ENCODE measurements at regions not wholly inside any gene's neighbourhood (a gene's known extent, or its start where the extent isn't known, plus 50 kb on each side); places are given as distances from the start of the nearest gene placed in this dataset.

- H3K27ac ChIP-seq (ENCODE audit: control insufficient read depth, insufficient read depth), result no peak overlapping the region
- no peaks in the 10 kb centered on the region for H4K20me1 ChIP-seq (ENCODE audit: control insufficient read depth, insufficient read depth)
- H3K4me3 ChIP-seq, result no peak overlapping the region
- H2AFZ ChIP-seq (ENCODE audit: control insufficient read depth, low read depth, low read length), result no peak overlapping the region
- no peak for ATAC-seq
- H3K4me2 ChIP-seq (ENCODE audit: control insufficient read depth, insufficient read depth), result no peak overlapping the region
- no peaks in the 10 kb centered on the region for H3K9me3 ChIP-seq (replicated peaks; ENCODE audit: control insufficient read depth, insufficient read depth, low read length)
- no peaks in the 10 kb centered on the region for H3K79me2 ChIP-seq (ENCODE audit: control insufficient read depth, insufficient read depth, low read length)
- H3K27me3 ChIP-seq (replicated peaks in 1 of 2; ENCODE audit: control insufficient read depth in 2 of 2, insufficient read depth in 2 of 2, low read length in 1 of 2), result no peaks in the 10 kb centered on the region
- 0% methylated on average over 1 of the region's 1 CpG for WGBS (ENCODE audit: insufficient coverage, insufficient replicate concordance, low lambda C conversion rate, missing lambda C conversion rate)
- no peaks in the 10 kb centered on the region for H3K4me1 ChIP-seq (ENCODE audit: control insufficient read depth, insufficient read depth, low read length)
- no peak for DNase-seq (ENCODE audit: low read depth, low spot score)
- in situ Hi-C loops (cut with MboI), result no loop called here
- ChIA-PET SMC1A (ENCODE audit: uncharacterized antibody, unreplicated experiment) (interaction anchor here (0.8 to 1.1 kb wide), 4 partner anchors 9 to 61 kb away, joined by 3 read pairs; no protein-coding TSS in a partner anchor), POLR2A (interaction anchor here (0.7 kb wide), 1 partner anchor 371 kb away, joined by 4 read pairs; no protein-coding TSS in a partner anchor), RAD21 (ENCODE audit: unreplicated experiment) (no interaction called here), CTCF (interaction anchor here (1.0 to 1.3 kb wide), 4 partner anchors 9 to 359 kb away, joined by 3 to 5 read pairs (median 3); no protein-coding TSS in a partner anchor)
- FAIRE-seq, result no peak
- intact Hi-C loops (cut with micrococcal nuclease; ENCODE audit: unreplicated experiment), result no loop called here
- H3K9ac ChIP-seq (ENCODE audit: control insufficient read depth, insufficient read depth, low read length), result no peak overlapping the region
- no TSS peak for BruUV-seq (replicated peaks)
- H3K36me3 ChIP-seq (ENCODE audit: control insufficient read depth in 2 of 2, insufficient read depth in 2 of 2, low read length in 1 of 2), result no peaks in the 10 kb centered on the region
- TF ChIP-seq PAX5 (IDR thresholded peaks at IDR 0.05; ENCODE audit: borderline replicate concordance, low read depth, low read length) (no peak), MAX (IDR thresholded peaks at IDR 0.05; ENCODE audit: low read depth, low read length) (no peak), JUND (IDR thresholded peaks at IDR 0.05; ENCODE audit: low read depth, low read length) (no peak), RAD51 (IDR thresholded peaks at IDR 0.05) (no peak), TCF12 (IDR thresholded peaks at IDR 0.05; ENCODE audit: low read depth, low read length) (no peak), PAX8 (IDR thresholded peaks at IDR 0.05) (no peak), CUX1 (IDR thresholded peaks at IDR 0.05; ENCODE audit: insufficient replicate concordance, low read depth, low read length) (no peak), SUPT20H (IDR thresholded peaks at IDR 0.05; ENCODE audit: borderline replicate concordance, control insufficient read depth, low read depth, low read length) (no peak), RELB (IDR thresholded peaks at IDR 0.05; ENCODE audit: low read depth) (no peak), SREBF2 (IDR thresholded peaks at IDR 0.05; ENCODE audit: low read length) (no peak), MLLT1 (IDR thresholded peaks at IDR 0.05) (no peak), PRDM15 (CRISPR knock-in tag; IDR thresholded peaks at IDR 0.05) (no peak)
These were observed 640.0 kb downstream of the MAT2B start for GRCh38 chr5:164145458-164145857.

Measured in GM12878 (cell line).